WTC11 (cell line): ENCODE measurements at regions not wholly inside any gene's neighbourhood (a gene's known extent, or its start where the extent isn't known, plus 50 kb on each side); places are given as distances from the start of the nearest gene placed in this dataset.

ENCODE experiments used
- ATAC-seq: fragments of 200-7000 bp; cut with Tn5 transposase; 2 replicates; pipeline ENCODE4 v1.10.0; 2021; ENCODE audit warnings: mild to moderate bottlenecking, moderate library complexity
- CTCF ChIA-PET: fragments of 300-600 bp; sonication (Branson Sonifier 250); formaldehyde crosslinking; loops from one replicate; lab custom pipeline; 2021; ENCODE audit warnings: antibody characterized with exemption; lab: Charles Lee
- POLR2A ChIA-PET: fragments of 350-600 bp; sonication (Branson Sonifier 250); formaldehyde crosslinking; loops from one replicate; lab custom pipeline; 2021; ENCODE audit warnings: antibody characterized with exemption; lab: Charles Lee
- DNase-seq: peaks from one replicate; pipeline ENCODE4 v3.0.0; 2021; ENCODE audit warnings: low spot score
- H3K27ac Mint-ChIP-seq: 2 replicates; pipeline ENCODE4 v1.8.0; 2021; ENCODE audit warnings: mixed read lengths
- H3K27me3 Mint-ChIP-seq: 2 replicates; pipeline ENCODE4 v1.8.0; 2021; ENCODE audit warnings: low read depth, mild to moderate bottlenecking, moderate library complexity, mixed read lengths
- H3K36me3 Mint-ChIP-seq: 2 replicates; pipeline ENCODE4 v1.8.0; 2021; ENCODE audit warnings: mixed read lengths
- H3K4me1 Mint-ChIP-seq: 2 replicates; pipeline ENCODE4 v1.8.0; 2022; ENCODE audit warnings: mixed read lengths
- H3K4me3 Mint-ChIP-seq: 2 replicates; pipeline ENCODE4 v1.8.0; 2021; ENCODE audit warnings: mild to moderate bottlenecking, moderate library complexity, mixed read lengths
- H3K9me3 Mint-ChIP-seq: 2 replicates; pipeline ENCODE4 v1.8.0; 2021; ENCODE audit warnings: mixed read lengths
- ATF1 ChIP-seq: sonication (generic); formaldehyde crosslinking; IDR thresholded peaks from 2 replicates; pipeline ENCODE4 v1.8.1; 2023; ENCODE audit warnings: mild to moderate bottlenecking, moderate library complexity, missing genetic modification reagents
- CREM ChIP-seq: sonication (generic); formaldehyde crosslinking; IDR thresholded peaks from 2 replicates; pipeline ENCODE4 v1.8.1; 2022; ENCODE audit warnings: mild to moderate bottlenecking, missing genetic modification reagents, moderate library complexity
- EMX1 ChIP-seq: fragments of 250-450 bp; sonication (Bioruptor Pico); IDR thresholded peaks from 2 replicates; pipeline ENCODE4 v1.8.0; 2021; ENCODE audit warnings: mild to moderate bottlenecking
- ESRRA ChIP-seq: sonication (generic); formaldehyde crosslinking; IDR thresholded peaks from 2 replicates; pipeline ENCODE4 v1.8.1; 2022; ENCODE audit warnings: mild to moderate bottlenecking, missing genetic modification reagents, borderline replicate concordance
- ETV6 ChIP-seq: sonication (generic); formaldehyde crosslinking; IDR thresholded peaks from 2 replicates; pipeline ENCODE4 v1.8.1; 2022; ENCODE audit warnings: mild to moderate bottlenecking, missing genetic modification reagents
- JAZF1 ChIP-seq: fragments of 250-450 bp; sonication (Bioruptor Pico); IDR thresholded peaks from 2 replicates; pipeline ENCODE4 v1.9.0; 2021; ENCODE audit warnings: moderate library complexity, mild to moderate bottlenecking, inconsistent platforms
- JUN ChIP-seq: sonication (generic); formaldehyde crosslinking; IDR thresholded peaks from 2 replicates; pipeline ENCODE4 v1.8.0; 2023; ENCODE audit warnings: mild to moderate bottlenecking, missing genetic modification reagents
- MXD4 ChIP-seq: fragments of 250-450 bp; sonication (Bioruptor Pico); IDR thresholded peaks from 2 replicates; pipeline ENCODE4 v1.8.0; 2021; ENCODE audit warnings: mild to moderate bottlenecking, moderate library complexity, borderline replicate concordance
- MYBL2 ChIP-seq: sonication (generic); formaldehyde crosslinking; IDR thresholded peaks from 2 replicates; pipeline ENCODE4 v1.8.1; 2023; ENCODE audit warnings: mild to moderate bottlenecking, moderate library complexity, missing genetic modification reagents
- NFE2L1 ChIP-seq: sonication (generic); formaldehyde crosslinking; IDR thresholded peaks from 2 replicates; pipeline ENCODE4 v1.8.1; 2023; ENCODE audit warnings: missing genetic modification reagents
- NFYB ChIP-seq: sonication (generic); formaldehyde crosslinking; conservative IDR thresholded peaks from 2 replicates; pipeline ENCODE4 v1.8.0; 2022; ENCODE audit warnings: low read depth, missing genetic modification reagents
- NR1H2 ChIP-seq: sonication (generic); formaldehyde crosslinking; IDR thresholded peaks from 2 replicates; pipeline ENCODE4 v1.9.0; 2021; ENCODE audit warnings: mild to moderate bottlenecking, moderate library complexity, missing genetic modification reagents
- NR3C1 ChIP-seq: sonication (generic); formaldehyde crosslinking; conservative IDR thresholded peaks from 2 replicates; pipeline ENCODE4 v1.8.1; 2023; ENCODE audit warnings: low read depth, mild to moderate bottlenecking, missing genetic modification reagents
- OVOL2 ChIP-seq: fragments of 250-450 bp; sonication (Bioruptor Pico); IDR thresholded peaks from 2 replicates; pipeline ENCODE4 v1.9.0; 2021; ENCODE audit warnings: mild to moderate bottlenecking, borderline replicate concordance
- SMAD3 ChIP-seq: sonication (generic); formaldehyde crosslinking; IDR thresholded peaks from 2 replicates; pipeline ENCODE4 v1.8.0; 2022; ENCODE audit warnings: missing genetic modification reagents, mild to moderate bottlenecking, borderline replicate concordance
- TEAD4 ChIP-seq: sonication (generic); formaldehyde crosslinking; IDR thresholded peaks from 2 replicates; pipeline ENCODE4 v1.8.0; 2022; ENCODE audit warnings: mild to moderate bottlenecking, missing genetic modification reagents
- TP53 ChIP-seq: sonication (generic); formaldehyde crosslinking; IDR thresholded peaks from 2 replicates; pipeline ENCODE4 v1.8.1; 2023; ENCODE audit warnings: mild to moderate bottlenecking, missing genetic modification reagents
- ZNF317 ChIP-seq: sonication (generic); formaldehyde crosslinking; IDR thresholded peaks from 2 replicates; pipeline ENCODE4 v1.8.1; 2023; ENCODE audit warnings: low read depth, mild to moderate bottlenecking, moderate library complexity, missing genetic modification reagents, borderline replicate concordance
- ZNF396 ChIP-seq: fragments of 250-450 bp; sonication (Bioruptor Pico); IDR thresholded peaks from 2 replicates; pipeline ENCODE4 v1.8.0; 2021; ENCODE audit warnings: mild to moderate bottlenecking, moderate library complexity, borderline replicate concordance
- ZNF416 ChIP-seq: fragments of 250-450 bp; sonication (Bioruptor Pico); IDR thresholded peaks from 2 replicates; pipeline ENCODE4 v1.9.0; 2021; ENCODE audit warnings: mild to moderate bottlenecking, inconsistent platforms
- ZNF423 ChIP-seq: fragments of 250-450 bp; sonication (Bioruptor Pico); IDR thresholded peaks from 2 replicates; pipeline ENCODE4 v2.1.2; 2022; ENCODE audit warnings: mild to moderate bottlenecking, moderate library complexity
- TF ChIP-seq, protein P1 (sequence below): sonication (generic); formaldehyde crosslinking; conservative IDR thresholded peaks from 2 replicates; pipeline ENCODE4 v1.8.1; 2022; ENCODE audit warnings: mild to moderate bottlenecking, missing genetic modification reagents
- TF ChIP-seq, protein P2 (sequence below): sonication (generic); formaldehyde crosslinking; IDR thresholded peaks from 2 replicates; pipeline ENCODE4 v1.8.1; 2022; ENCODE audit warnings: missing genetic modification reagents, borderline replicate concordance
- TF ChIP-seq, protein P3 (sequence below): sonication (generic); formaldehyde crosslinking; IDR thresholded peaks from 2 replicates; pipeline ENCODE4 v1.8.1; 2023; ENCODE audit warnings: mild to moderate bottlenecking, missing genetic modification reagents, borderline replicate concordance
- TF ChIP-seq, protein P4 (sequence below): fragments of 250-450 bp; sonication (Bioruptor Pico); IDR thresholded peaks from 2 replicates; pipeline ENCODE4 v1.8.0; 2021; ENCODE audit warnings: mild to moderate bottlenecking

DNA sequence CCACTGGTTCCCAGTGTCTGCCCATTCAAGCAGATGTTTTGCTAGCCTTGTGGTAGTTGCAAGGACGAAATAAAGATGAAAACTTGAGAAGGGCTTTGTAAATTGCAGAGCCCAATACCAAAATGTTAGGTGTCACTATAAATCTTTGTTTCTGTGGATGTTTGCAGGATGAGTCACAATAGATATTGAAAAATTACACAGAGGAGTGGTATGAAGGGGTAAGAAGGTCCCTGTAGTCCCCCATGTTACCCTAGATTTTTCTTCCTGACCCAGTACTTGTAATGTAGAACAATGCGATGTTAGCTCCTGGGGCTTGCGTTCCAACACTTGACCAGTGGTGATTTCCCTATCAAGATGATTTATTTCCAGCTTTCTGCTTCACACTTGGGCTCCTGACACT, 102.6 kb upstream of the LYZL1 start (continued):
- TF ChIP-seq, protein P1, sequence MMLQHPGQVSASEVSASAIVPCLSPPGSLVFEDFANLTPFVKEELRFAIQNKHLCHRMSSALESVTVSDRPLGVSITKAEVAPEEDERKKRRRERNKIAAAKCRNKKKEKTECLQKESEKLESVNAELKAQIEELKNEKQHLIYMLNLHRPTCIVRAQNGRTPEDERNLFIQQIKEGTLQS (CRISPR knock-in tag): no peak
- TF ChIP-seq NFE2L1 (no peak), ESRRA (no peak), NFYB (CRISPR knock-in tag) (no peak), ZNF396 (CRISPR knock-in tag) (no peak), ETV6 (CRISPR knock-in tag) (no peak)
- TF ChIP-seq, protein P2, sequence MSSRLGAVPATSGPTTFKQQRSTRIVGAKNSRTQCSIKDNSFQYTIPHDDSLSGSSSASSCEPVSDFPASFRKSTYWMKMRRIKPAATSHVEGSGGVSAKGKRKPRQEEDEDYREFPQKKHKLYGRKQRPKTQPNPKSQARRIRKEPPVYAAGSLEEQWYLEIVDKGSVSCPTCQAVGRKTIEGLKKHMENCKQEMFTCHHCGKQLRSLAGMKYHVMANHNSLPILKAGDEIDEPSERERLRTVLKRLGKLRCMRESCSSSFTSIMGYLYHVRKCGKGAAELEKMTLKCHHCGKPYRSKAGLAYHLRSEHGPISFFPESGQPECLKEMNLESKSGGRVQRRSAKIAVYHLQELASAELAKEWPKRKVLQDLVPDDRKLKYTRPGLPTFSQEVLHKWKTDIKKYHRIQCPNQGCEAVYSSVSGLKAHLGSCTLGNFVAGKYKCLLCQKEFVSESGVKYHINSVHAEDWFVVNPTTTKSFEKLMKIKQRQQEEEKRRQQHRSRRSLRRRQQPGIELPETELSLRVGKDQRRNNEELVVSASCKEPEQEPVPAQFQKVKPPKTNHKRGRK (CRISPR knock-in tag): no peak

DNA sequence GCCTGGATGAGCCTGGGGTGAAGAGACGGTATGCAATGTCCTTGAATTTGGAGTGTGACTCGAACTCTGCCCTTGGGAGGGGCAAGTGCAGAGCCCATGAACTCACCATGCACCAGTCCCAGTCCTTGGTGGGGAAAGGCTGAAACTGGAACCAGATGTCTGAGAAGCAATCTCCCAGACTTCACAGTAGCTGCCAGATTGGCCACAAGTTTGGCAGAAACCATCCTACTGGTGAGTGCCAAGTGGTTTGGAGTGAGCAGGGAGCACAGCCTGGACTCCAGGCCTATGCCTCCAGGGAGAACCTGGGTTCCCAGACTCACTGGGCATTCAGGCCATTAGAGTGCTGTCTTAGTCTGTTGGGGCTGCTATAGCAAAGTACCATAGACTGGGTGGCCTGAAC, 99.6 kb upstream of the LYZL1 start:
- H3K36me3 Mint-ChIP-seq: no peaks in the 10 kb centered on the region
- ChIA-PET CTCF (no interaction called here), POLR2A (no interaction called here)
- H3K4me1 Mint-ChIP-seq: peaks cover 11% of the 10 kb centered on the region
- no peak for DNase-seq
- H3K27ac Mint-ChIP-seq: no peak overlapping the region
- no peak overlapping the region for H3K4me3 Mint-ChIP-seq
- no peaks in the 10 kb centered on the region for H3K27me3 Mint-ChIP-seq
- 0 out of 2 replicates have a peak, but pooled peaks cover 3% of the 10 kb centered on the region for H3K9me3 Mint-ChIP-seq
- TF ChIP-seq ZNF423 (no peak), NR3C1 (no peak), NR1H2 (no peak), ATF1 (CRISPR knock-in tag) (no peak), TP53 (CRISPR knock-in tag) (no peak), MXD4 (no peak), SMAD3 (CRISPR knock-in tag) (no peak), TEAD4 (CRISPR knock-in tag) (no peak), ZNF416 (CRISPR knock-in tag) (no peak), ESRRA (no peak), OVOL2 (CRISPR knock-in tag) (no peak), EMX1 (no peak)
- TF ChIP-seq, protein P2 (CRISPR knock-in tag): no peak
- TF ChIP-seq, protein P3, sequence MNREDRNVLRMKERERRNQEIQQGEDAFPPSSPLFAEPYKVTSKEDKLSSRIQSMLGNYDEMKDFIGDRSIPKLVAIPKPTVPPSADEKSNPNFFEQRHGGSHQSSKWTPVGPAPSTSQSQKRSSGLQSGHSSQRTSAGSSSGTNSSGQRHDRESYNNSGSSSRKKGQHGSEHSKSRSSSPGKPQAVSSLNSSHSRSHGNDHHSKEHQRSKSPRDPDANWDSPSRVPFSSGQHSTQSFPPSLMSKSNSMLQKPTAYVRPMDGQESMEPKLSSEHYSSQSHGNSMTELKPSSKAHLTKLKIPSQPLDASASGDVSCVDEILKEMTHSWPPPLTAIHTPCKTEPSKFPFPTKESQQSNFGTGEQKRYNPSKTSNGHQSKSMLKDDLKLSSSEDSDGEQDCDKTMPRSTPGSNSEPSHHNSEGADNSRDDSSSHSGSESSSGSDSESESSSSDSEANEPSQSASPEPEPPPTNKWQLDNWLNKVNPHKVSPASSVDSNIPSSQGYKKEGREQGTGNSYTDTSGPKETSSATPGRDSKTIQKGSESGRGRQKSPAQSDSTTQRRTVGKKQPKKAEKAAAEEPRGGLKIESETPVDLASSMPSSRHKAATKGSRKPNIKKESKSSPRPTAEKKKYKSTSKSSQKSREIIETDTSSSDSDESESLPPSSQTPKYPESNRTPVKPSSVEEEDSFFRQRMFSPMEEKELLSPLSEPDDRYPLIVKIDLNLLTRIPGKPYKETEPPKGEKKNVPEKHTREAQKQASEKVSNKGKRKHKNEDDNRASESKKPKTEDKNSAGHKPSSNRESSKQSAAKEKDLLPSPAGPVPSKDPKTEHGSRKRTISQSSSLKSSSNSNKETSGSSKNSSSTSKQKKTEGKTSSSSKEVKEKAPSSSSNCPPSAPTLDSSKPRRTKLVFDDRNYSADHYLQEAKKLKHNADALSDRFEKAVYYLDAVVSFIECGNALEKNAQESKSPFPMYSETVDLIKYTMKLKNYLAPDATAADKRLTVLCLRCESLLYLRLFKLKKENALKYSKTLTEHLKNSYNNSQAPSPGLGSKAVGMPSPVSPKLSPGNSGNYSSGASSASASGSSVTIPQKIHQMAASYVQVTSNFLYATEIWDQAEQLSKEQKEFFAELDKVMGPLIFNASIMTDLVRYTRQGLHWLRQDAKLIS: no peak
- no peak for ATAC-seq

DNA sequence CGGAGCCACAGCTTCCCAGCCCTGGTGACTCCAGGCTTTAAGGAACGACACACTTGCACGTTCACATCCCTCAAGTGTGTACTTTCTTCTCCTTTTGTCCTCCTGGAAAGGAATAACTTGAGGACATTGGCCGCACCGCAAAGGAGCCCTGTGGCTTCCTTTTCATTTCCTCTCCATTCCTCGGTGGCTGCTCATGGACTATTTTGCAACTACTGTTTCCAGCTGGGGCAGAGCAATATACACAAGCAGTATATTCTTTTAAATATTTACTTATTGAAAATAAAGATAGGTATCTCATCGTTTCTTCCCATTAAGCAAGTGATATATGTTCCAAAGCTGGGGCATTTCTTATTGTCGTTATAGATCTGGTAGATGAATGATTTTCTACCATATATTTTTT, 97.2 kb upstream of the LYZL1 start:
- ChIA-PET CTCF (no interaction called here), POLR2A (no interaction called here)
- no peaks in the 10 kb centered on the region for H3K27me3 Mint-ChIP-seq
- H3K9me3 Mint-ChIP-seq: peaks cover 17% of the 10 kb centered on the region
- no peak overlapping the region for H3K27ac Mint-ChIP-seq
- ATAC-seq (no peak), DNase-seq (no peak)
- peaks cover 6% of the 10 kb centered on the region for H3K4me1 Mint-ChIP-seq
- H3K36me3 Mint-ChIP-seq: peaks cover 9% of the 10 kb centered on the region
- no peak overlapping the region for H3K4me3 Mint-ChIP-seq
- TF ChIP-seq MYBL2 (CRISPR knock-in tag): no peak
- TF ChIP-seq, protein P1 (CRISPR knock-in tag): no peak
- no peak for TF ChIP-seq ATF1 (CRISPR knock-in tag)
- TF ChIP-seq CREM: no peak
- TF ChIP-seq ZNF396 (CRISPR knock-in tag): no peak
- no peak for TF ChIP-seq ZNF423
- no peak for TF ChIP-seq JAZF1 (CRISPR knock-in tag)
- no peak for TF ChIP-seq ESRRA
- TF ChIP-seq MXD4: no peak
- TF ChIP-seq JUN (CRISPR knock-in tag): no peak
- TF ChIP-seq ZNF317 (CRISPR knock-in tag): no peak
- no peak for TF ChIP-seq NR1H2
- TF ChIP-seq, protein P4, sequence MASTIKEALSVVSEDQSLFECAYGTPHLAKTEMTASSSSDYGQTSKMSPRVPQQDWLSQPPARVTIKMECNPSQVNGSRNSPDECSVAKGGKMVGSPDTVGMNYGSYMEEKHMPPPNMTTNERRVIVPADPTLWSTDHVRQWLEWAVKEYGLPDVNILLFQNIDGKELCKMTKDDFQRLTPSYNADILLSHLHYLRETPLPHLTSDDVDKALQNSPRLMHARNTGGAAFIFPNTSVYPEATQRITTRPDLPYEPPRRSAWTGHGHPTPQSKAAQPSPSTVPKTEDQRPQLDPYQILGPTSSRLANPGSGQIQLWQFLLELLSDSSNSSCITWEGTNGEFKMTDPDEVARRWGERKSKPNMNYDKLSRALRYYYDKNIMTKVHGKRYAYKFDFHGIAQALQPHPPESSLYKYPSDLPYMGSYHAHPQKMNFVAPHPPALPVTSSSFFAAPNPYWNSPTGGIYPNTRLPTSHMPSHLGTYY (CRISPR knock-in tag): no peak
